ENCODE measurements at regions not wholly inside any gene's neighbourhood (a gene's known extent, or its start where the extent isn't known, plus 50 kb on each side); places are given as distances from the start of the nearest gene placed in this dataset.

- TF ChIP-seq, protein P1, sequence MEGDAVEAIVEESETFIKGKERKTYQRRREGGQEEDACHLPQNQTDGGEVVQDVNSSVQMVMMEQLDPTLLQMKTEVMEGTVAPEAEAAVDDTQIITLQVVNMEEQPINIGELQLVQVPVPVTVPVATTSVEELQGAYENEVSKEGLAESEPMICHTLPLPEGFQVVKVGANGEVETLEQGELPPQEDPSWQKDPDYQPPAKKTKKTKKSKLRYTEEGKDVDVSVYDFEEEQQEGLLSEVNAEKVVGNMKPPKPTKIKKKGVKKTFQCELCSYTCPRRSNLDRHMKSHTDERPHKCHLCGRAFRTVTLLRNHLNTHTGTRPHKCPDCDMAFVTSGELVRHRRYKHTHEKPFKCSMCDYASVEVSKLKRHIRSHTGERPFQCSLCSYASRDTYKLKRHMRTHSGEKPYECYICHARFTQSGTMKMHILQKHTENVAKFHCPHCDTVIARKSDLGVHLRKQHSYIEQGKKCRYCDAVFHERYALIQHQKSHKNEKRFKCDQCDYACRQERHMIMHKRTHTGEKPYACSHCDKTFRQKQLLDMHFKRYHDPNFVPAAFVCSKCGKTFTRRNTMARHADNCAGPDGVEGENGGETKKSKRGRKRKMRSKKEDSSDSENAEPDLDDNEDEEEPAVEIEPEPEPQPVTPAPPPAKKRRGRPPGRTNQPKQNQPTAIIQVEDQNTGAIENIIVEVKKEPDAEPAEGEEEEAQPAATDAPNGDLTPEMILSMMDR (IDR thresholded peaks at IDR 0.05), result no peak
- TF ChIP-seq POLR2A (IDR thresholded peaks at IDR 0.05), result no peak
Measured at GRCh38 chr2:100193291-100193710, 50.9 kb upstream of the AFF3 start.
